HG03196 (cell line): ENCODE measurements at regions not wholly inside any gene's neighbourhood (a gene's known extent, or its start where the extent isn't known, plus 50 kb on each side); places are given as distances from the start of the nearest gene placed in this dataset.

Source experiments
- ATAC-seq: cut with Tn5 transposase; IDR thresholded peaks from one replicate; pipeline ENCODE4 v1.9.1; 2021; ENCODE audit not compliant: unreplicated experiment

DNA sequence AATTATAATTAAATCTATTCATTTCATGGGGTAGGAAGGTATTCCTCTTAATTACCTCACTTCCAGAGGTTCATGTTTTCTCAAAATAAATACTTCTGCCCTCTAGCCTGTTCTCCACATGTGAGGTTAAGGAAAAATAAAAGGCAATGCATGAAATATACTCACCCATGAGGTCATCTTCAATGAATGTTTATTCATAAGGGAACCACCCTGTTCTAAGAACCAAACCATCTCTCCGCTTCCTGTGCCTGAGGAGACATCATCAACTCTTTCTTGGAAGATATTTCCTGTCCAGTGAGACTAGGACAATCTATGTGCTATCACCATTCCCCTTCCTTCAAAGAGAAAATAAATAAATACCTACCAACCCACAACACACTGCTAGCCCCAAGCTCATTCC is 513.7 kb upstream of the PLXNA2 start:
- no peak for ATAC-seq

DNA sequence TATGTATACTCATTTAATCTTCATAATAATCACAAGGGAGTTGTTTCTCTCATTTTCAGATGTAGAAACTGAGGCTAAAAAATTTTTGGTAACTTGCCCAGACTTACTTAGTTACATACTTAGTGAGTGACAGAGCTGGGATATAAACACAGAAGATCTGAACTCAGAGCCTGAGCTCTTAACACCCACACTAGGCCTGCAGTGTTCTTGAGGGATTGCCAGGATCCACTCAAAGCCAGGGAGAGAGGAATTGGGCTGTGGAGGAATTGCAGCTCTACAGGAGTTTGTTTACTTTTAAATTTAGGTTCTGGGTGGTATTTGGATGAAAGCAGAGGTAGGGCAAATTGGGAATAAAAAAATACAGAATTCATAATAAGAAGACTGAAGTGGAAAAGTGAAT is 515.1 kb upstream of the PLXNA2 start:
- no peak for ATAC-seq

DNA sequence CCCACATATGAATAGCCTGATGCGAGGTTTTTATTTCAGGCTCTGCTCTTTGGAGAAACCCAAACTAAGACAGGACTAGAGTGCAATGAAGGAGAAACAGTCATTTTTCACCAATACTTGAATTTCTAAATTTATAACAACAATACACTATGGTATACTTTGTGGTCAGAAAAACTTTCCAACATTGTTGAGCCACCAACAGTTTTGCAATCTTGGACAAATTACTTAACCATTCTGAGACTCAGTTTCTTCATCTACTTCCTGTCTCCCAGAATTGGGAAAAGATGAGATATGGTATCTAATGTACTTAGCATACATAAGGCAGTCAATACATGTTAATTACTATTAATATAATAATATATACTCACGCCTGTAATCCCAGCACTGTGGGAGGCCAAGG is 519.8 kb upstream of the PLXNA2 start:
- ATAC-seq = no peak

DNA sequence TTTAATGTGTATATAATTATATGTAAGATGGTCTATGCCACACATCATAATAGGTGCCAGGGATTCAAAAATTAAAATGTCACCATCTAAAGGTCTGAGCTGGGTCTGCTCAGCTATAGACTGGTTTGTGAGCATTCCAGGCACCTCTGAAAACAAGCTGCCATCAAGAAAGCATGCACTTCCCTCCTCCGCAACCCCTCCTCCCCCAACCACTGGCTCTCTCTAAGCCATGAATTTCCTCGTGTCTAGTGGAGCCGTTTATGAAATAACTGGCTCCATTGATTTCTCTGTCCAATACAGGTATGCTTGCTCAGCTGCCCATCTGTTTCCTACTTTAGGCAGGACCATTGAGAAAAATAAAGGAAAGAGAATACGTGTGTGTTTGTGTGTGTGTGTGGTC is 522.6 kb upstream of the PLXNA2 start:
- no peak for ATAC-seq

DNA sequence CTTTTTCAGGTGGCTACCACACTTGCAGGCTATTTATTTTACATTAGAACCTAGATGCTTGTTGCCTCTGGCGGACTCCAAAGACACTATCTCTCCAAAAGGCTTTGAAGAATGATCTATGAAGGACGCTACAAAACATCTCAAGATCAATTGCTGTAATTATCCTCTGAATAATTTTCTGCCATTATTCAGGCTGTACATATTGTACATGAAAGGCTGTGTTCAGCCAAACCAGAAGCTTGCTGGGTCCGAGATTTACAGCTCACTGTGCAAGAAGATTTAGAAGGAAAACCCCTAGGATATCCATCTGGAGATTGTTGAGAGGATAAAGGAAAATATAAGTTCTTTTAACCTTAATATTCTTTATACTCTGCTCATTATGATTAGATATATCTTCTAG is 523.6 kb upstream of the PLXNA2 start:
- no peak for ATAC-seq

DNA sequence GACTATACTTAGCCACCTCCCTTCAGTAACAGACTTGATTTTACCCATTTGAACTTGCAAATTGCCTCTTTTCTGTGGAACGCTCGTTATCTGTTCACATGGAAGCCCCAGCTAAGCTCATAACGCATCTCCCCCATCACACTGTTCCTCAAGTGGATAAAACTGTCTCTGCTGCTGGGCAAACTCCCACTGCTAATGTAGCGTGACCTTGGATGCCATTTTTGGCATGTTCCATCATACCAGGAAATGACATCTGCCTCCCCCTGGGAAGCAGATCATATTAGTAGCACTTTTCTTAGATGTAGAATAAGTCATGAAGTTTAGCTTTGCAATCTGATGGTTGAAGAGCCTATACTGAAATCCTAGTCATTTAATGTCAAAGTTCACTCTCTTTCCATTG is 528.7 kb upstream of the PLXNA2 start:
- no peak for ATAC-seq

DNA sequence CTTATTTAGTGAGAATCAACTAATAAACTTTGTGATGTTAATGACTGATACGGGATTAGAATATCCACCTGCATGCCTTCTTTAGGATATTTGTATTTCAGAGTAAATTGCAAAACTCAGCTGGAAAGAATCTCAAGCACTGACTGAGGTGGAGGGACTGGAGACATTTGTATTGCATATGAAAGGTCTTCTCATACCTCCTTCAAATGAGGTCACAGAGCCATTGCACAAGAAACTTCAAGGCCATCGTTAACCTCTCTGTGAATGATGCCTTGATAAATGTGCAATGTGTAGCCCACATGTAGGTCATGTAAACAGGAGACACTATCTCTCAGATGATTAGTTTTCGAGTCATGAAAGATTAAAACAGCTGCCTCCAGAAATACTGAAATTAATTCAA is 531.7 kb upstream of the PLXNA2 start:
- ATAC-seq = no peak

DNA sequence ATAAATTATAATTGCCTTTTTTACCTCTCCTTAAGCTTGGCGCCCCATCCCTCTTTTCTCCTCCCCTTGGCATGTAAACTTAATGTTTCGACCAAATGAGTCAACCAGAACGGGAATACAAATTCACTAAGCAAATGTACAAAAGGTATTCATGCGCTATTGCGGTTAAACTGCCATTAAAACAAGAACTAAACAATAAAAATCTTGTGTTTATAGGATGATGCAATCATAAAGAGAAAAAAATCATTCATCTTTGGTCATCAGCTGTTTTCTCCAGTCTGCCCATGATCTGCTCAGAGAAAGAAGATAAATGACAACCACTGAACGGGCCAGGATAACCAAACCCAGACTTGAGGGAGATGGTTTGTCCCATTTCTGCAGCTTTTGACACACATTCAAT is 534.2 kb upstream of the PLXNA2 start:
- no peak for ATAC-seq

DNA sequence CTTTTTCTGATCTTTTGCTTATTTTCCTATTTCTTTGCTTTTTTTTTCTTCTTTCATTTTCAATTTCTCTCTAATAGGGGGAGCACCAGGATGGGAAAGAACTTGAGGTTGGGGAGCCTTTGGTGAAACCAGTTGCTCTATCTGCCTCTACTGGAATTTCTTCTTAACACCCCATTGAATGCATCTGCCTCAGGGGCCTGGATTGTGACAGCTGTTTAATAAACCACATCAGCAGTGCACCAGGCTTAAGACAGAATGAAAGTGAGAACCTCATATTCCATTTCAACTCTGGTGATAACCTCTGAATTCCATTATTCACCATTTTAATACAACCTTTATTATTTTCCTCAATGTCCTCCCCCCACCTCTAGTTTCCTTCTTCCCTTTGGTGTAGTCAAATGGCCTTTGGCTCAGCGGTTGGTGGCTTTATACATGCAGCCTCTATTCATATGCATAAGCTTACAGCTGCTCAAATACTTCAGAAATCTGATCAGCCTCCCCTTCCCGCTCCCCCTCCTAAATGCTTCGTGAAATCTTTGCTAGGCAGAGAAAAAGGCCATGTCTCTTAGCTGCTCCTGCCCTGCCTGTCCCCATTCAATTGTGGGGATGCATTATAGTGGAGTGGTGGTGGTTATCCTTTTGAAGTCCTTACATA is 537.3 kb upstream of the PLXNA2 start:
- no peak for ATAC-seq

DNA sequence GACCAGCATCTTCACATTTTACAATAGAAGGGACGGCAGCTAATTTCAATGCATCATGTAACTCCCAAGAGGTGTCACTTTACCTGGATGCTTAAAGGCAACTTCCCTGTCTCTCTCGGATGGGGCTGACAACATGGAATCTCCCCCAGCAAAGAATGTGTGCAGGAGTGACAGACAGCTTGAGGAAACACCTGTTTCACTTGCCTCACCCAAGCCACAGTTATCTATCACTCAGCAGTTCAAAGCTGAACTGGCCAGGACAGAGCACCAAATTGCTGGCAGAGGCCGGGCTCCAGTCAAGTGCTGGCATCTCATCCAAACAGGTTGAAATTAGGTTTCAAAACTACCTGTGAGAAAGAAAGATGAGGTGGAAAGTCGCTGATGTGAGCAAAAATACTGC is 538.0 kb upstream of the PLXNA2 start:
- no peak for ATAC-seq

DNA sequence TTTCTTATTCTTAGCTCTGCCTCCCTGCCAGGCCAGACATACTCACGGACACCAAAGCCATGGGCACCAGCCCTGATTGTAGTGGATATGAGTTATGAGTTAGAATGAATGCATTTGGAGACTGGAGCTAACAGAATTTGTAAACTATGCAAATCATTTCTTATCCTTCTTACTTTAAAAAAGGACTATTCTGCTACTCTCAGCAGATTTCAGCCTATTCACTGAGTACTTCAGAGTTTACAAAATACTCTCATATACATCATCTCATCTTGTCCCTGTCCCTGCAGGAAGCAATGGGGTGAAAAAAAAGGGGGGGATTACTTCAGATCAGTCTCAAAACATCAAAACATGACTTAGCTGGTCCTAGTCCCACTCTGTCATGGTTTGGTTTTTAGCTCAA is 541.4 kb upstream of the PLXNA2 start:
- no peak for ATAC-seq

DNA sequence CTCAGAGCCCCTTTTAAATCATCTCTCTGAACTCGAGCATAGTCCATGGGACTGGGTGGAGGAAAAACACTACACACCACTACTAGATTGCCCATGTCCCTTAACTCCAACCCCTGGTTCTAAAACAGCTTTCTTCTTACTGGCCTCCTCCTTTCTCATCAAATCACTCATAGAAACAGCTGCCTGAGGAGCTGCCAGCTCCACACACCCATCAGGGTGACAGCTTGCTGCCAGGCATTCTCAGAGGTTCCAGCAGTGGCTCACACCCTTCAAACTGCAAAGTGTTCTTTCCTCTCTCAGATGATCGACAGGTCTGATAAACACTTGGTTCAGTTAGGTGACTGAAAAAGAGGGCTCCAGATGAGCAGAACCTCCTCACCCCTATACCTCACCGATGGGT is 543.0 kb upstream of the PLXNA2 start:
- ATAC-seq = no peak

DNA sequence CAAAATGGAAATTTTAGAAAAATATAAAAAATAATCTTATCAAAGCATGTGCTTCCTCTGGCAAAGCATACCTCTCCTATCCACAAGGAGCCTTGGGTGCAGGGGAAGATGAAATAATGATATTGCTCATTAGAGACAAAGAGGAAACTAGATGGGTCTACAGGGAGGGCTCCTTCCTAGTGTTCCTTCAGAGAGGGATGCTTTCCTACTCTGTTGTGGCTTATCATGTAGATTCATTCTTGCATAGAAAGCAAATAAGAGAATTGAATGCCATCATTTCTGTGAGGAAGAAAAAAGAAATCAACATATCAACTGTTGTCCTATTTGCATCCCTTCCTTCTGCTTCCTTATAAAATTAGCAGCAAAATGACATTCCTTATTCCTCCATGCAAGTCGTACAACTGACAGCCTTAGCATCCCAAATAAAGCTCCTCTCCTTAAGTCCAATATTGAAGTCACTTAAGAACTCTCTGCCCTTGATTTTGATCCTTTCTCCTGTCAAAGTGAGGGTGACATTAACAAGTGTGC is 543.9 kb upstream of the PLXNA2 start:
- no peak for ATAC-seq

DNA sequence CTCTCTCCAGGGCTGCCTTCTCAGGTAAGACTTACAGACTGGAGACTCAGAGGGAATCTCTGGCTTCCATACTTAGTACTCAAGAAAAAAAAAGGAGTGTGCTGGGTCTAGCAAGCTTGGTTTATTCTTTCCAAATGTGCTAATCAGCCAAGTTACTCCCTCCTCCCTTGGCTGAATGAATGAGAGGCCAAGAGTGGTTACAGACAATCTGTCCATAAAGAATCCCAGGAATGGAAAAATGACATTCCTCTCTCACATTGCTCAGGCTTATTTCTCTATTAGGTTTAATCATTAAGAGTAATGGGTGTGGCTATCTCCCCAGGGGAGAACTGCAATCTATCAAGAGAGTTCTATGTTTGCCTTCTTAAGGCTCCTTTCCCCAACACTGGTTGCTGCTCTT is 547.3 kb upstream of the PLXNA2 start:
- no peak for ATAC-seq

DNA sequence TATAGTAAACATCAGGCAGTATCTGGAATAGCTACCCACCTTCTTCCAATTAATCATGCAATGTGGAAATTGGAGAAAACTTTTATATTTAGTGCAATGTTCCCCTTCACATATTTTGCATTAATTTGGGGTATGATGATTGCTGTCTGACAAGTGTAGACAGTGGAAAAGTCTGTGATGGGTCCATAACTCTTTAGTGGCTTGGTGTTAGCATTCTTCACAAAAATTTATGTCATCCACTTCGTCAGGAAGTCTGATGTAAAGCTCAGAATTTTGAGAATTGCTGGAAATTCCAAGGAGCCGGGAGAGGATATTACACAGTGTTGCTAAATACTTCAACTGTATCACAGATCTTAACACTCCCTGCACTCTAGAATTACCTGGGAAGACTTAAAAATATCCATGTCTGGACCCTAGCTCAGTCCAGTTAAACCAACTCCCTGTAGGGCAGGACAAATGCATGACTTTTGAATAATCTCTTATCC is 549.7 kb upstream of the PLXNA2 start:
- ATAC-seq = no peak

DNA sequence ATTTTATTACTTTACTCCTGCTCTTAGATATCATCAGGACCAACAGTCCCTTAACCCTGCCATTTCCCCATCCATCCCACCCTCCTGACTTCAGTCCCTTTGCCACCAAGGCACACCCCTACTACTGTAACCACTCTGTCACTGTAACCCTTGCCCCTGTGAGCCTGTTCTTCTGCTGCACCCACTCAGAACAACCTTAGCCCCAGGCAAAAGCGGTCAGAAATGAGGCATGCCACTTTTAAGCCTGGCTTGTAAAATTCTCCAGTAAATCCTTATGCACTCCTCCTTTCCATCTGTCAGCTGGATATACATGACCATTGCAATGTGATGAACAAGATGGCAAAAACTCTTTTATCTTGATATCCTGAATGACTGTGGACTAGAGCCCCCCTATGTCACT is 555.0 kb upstream of the PLXNA2 start:
- ATAC-seq = no peak

DNA sequence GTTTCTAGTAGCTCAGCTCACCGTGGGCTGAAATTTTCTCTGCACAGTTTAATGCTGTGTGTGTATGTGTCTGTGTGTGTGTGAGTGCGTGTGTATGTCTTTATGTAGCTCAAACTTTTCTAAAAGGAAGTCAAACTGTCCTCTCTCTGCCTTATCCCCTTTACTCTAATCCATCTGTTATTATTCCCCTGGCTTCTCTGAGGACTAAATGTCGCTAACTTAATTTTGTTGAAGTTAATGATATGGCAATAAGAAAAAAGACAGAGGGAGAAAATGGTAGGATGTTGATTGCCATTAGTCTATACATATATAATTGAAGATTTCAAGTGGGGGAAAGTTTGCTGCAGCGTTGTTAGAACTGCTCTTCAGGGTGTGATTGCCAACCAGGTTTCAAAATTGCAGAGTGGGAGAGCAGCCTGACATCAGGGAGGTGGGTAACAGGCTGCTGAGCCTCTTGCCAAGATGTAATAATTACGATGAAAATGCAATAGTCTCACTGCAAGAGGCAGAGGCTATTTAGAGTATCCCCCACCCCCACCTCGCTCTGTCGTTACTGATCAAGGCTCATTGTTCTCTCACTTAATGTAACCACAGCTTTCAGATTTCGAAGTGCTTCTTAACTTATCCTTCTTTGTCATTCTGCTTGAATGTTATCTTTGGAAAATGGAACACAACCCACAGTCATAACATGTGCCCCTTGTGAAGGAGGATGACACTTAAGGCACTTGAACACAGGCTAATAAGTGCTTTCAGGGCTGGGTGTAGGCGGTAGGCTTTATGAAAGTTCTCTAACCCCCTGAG is 559.0 kb upstream of the PLXNA2 start:
- no peak for ATAC-seq

DNA sequence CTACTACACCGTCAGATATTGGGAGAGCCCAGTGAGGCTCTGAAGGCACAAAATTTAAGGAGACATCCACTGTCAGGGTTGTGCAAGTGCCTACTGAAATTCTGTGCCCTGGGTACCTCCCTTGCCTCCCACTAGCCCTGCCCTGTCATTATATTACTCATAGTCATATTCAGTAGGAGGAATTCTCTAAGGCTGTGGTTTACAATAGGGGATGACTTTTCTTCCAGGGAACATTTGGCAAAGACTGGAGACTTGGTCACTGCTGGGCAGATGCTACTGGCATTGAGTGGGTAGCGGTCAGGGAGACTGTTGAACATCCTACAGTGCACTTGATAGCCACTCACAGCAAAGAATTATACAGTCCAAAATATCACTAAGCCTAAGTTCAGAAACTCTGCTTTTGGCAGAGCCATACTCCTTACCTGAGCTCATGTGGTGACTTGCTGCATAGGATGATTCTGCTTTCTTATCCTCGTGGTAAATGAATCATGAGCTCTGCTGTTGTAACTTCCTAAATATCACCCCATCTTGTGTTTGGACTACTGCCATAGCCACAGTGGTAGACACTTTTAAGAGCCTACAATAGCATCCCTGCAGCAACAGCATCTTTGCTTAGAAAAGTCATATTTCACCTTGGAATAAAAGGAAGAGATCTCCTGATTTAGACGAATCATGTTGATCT is 563.4 kb upstream of the PLXNA2 start:
- ATAC-seq = no peak

DNA sequence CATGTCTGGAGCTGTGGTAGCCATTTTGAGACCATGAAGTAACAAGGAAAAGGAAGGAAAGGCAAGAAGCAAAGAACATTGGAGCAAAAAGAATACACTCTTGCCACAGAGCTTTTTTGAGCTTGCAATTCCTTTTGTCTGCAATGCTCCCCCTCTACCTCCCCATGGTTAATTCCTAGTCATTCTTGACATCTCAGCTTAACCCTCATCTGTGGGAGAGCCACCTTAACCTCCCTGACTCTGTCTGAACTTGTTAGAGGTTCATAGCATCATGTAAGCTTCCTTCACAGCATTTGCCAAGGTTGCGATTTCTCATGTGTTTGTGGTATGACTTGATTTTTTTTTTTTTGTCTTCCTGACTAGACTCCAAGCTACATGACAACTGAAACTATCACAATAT is 564.1 kb upstream of the PLXNA2 start:
- ATAC-seq = no peak

DNA sequence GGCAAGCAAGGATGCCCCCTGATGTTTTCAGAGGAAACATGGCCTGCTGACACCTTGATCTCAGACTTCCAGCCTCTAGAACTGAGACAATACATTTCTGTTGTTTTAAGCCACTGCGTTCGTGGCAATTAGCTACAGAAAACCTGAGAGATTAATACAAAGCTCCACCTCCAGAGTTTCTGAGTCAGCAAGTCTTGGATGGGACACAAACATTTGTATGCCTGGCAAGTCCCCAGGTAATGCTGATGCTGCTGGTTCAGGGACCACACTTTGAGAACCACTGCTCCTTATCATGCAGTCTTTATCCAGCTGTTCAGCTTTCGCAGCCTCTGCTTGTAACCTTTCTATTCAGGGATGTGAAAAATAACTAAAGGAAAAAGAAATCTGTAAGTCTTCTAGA is 565.7 kb upstream of the PLXNA2 start:
- ATAC-seq = no peak

DNA sequence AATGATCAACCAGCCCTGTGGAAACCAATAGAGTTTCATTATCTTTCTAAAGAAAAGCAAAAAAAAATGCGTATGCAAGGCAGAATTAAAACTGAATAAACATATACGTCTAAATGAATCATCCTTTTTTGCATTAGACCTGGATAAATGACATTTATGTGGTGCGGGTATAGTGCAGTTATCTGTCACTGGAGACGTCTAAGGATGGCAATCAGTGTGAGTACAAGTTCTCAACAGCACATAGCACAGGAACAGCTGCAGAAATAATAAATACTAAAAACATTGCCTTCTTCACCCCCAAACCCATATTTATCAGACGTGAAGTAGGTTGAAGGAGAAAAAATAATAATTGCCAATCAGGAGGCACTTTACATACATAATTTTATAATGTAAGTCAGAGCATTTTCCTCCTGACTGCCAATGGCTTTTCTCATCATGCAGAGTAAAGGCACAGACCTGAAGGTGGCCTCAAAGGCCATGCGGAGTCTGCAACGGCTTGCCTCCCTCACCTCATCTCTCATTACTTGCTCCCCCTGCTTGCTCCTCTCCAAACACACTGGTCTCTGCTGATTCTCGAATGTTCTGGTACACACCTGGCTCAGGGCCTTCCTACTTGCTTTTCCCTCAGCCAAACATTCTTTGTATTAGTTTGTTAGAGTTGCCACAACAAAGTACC is 574.7 kb upstream of the PLXNA2 start:
- no peak for ATAC-seq
